Left ventricle myocardium inferior (tissue), 1 donor: ENCODE measurements at regions not wholly inside any gene's neighbourhood (a gene's known extent, or its start where the extent isn't known, plus 50 kb on each side); places are given as distances from the start of the nearest gene placed in this dataset.

ENCODE experiments used
- DNase-seq: peaks from one replicate; pipeline ENCODE4 v3.0.0-alpha.2; 2020
- H3K27ac ChIP-seq: fragments of 200-600 bp; replicated peaks from 2 replicates; pipeline ENCODE4 v1.8.0; 2021
- H3K27me3 ChIP-seq: fragments of 200-600 bp; 2 replicates; pipeline ENCODE4 v1.8.0; 2021; ENCODE audit warnings: low read depth
- H3K36me3 ChIP-seq: fragments of 200-600 bp; 2 replicates; pipeline ENCODE4 v1.8.0; 2021
- H3K4me1 ChIP-seq: fragments of 200-600 bp; 2 replicates; pipeline ENCODE4 v1.8.0; 2021
- H3K4me3 ChIP-seq: fragments of 200-600 bp; 2 replicates; pipeline ENCODE4 v1.8.0; 2021; ENCODE audit warnings: mild to moderate bottlenecking, moderate library complexity
- H3K9me3 ChIP-seq: fragments of 200-600 bp; replicated peaks from 2 replicates; pipeline ENCODE4 v1.8.0; 2021
- CTCF ChIP-seq: fragments of 200-600 bp; IDR thresholded peaks from 2 replicates; pipeline ENCODE4 v1.8.0; 2021; ENCODE audit warnings: antibody characterized with exemption, mild to moderate bottlenecking, borderline replicate concordance
- intact Hi-C: fragments of 100-400 bp; cut with micrococcal nuclease; formaldehyde crosslinking; loops from one replicate; pipeline ENCODE4 v1.11.0; 2022
- donor health status: DM: no; HTN: yes; CAD: no; lungs with severe emphysema.

DNA sequence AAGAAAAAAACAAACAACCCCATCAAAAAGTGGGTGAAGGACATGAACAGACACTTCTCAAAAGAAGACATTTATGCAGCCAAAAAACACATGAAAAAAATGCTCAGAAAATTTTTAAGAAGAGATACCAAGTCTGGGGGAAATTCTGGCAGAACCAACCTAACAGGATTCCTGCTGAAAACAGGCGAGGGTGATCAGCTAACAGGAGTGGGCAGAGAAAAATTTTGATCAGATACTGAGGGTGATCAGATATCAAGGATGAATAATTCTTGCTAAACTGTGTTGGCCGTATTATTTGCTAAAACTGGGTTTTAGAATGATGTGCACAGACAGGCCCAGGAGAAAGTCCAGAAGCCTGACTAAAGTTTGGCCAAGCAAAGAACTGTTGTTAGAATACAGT, 557.3 kb downstream of the CD109 start:
- no peak for TF ChIP-seq CTCF
- intact Hi-C loops = no loop called here

DNA sequence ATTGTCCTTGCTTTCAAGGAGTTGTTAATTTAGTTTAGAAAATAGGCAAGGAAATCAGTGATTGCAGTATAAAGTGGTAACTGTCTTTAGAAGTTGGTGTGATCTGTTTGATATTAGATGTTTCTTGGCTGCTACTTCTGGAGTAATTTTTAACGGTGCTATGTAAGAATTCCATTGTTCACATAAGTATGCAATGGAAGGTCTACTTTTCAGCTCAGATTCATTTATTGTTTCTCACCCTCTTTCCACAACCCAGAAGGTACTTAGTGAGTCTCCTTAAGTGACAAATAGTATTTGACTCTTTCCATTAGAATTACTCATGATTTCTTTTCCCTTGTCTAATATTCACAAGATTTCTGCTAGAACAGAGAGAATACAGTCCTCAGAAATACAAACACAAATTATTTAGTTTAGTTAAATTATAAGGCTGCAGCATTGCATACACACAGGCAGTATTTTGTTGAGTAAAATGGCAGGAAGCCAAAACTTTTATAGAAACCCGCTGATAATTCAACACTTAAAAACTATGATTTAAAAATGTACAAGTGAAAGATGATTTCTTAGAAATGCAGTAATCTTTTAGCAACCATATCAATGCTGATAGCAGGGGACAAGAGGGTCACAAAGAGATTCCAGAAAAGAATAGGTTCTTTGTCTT, 554.3 kb downstream of the CD109 start:
- no peak for TF ChIP-seq CTCF
- intact Hi-C loops = no loop called here
- H3K4me3 ChIP-seq = no peak overlapping the region
- H3K36me3 ChIP-seq = no peaks in the 10 kb centered on the region
- no peaks in the 10 kb centered on the region for H3K27me3 ChIP-seq
- no peak for DNase-seq
- peaks cover 9% of the 10 kb centered on the region for H3K4me1 ChIP-seq
- peaks cover 6% of the 10 kb centered on the region for H3K9me3 ChIP-seq
- no peak overlapping the region for H3K27ac ChIP-seq

More for the DNA sequence above, 557.3 kb downstream of the CD109 start:
- Histone ChIP-seq H3K27ac (no peak overlapping the region), H3K9me3 (peaks cover 6% of the 10 kb centered on the region), H3K4me3 (no peak overlapping the region), H3K4me1 (peaks cover 16% of the 10 kb centered on the region), H3K27me3 (no peaks in the 10 kb centered on the region), H3K36me3 (no peaks in the 10 kb centered on the region)
- no peak for DNase-seq

DNA sequence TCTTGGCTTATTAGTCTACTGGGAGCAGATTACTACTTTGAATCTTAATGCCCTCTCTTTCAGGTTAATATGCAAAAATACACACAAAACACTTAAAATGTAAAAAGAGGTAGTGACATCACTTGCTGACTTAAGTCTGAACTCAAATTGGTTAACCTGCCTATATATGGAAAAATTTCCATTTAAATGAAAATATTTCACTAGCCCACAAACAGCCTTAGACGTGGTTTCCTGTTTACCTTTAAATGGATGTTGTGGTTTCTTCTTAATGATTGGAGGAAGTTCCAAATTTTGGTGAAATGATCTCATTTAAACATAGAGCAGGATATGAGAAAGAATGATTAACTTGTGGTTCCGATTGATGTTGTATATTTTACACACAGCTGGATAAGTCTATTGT, 553.7 kb downstream of the CD109 start:
- Histone ChIP-seq H3K36me3 (no peaks in the 10 kb centered on the region), H3K4me1 (peaks cover 9% of the 10 kb centered on the region), H3K27me3 (no peaks in the 10 kb centered on the region), H3K27ac (no peak overlapping the region), H3K4me3 (no peak overlapping the region), H3K9me3 (peaks cover 6% of the 10 kb centered on the region)
- no peak for DNase-seq
- intact Hi-C loops = no loop called here
- no peak for TF ChIP-seq CTCF

- Histone ChIP-seq H3K4me1 (peaks cover 9% of the 10 kb centered on the region), H3K4me3 (no peak overlapping the region), H3K9me3 (peaks cover 6% of the 10 kb centered on the region), H3K27ac (no peak overlapping the region), H3K36me3 (no peaks in the 10 kb centered on the region), H3K27me3 (no peaks in the 10 kb centered on the region)
- no peak for TF ChIP-seq CTCF
- intact Hi-C loops = no loop called here
- DNase-seq = no peak
These were observed 553.0 kb downstream of the CD109 start for GRCh38 chr6:74248966-74249365.

GRCh38 chr6:74222768-74223333, 526.8 kb downstream of the CD109 start:
- H3K4me3 ChIP-seq = no peak overlapping the region
- H3K36me3 ChIP-seq = no peaks in the 10 kb centered on the region
- H3K27ac ChIP-seq = no peak overlapping the region
- no peaks in the 10 kb centered on the region for H3K4me1 ChIP-seq
- H3K9me3 ChIP-seq = peaks cover 19% of the 10 kb centered on the region
- no peak for TF ChIP-seq CTCF
- no peaks in the 10 kb centered on the region for H3K27me3 ChIP-seq
- DNase-seq = no peak
- intact Hi-C loops = no loop called here
